OCI-LY1 (cell line): ENCODE measurements at regions not wholly inside any gene's neighbourhood (a gene's known extent, or its start where the extent isn't known, plus 50 kb on each side); places are given as distances from the start of the nearest gene placed in this dataset.

Experiments used
- H2AFZ ChIP-seq: fragments of 200-600 bp; sonication (generic), shearing (Covaris generic); 2 replicates; pipeline ENCODE4 v1.6.0; 2014; ENCODE audit warnings: antibody characterized with exemption, mild to moderate bottlenecking, low read length
- H3F3A ChIP-seq: fragments of 200-600 bp; sonication (generic), shearing (Covaris generic); 2 replicates; pipeline ENCODE4 v1.6.0; 2014; ENCODE audit warnings: mild to moderate bottlenecking, antibody characterized with exemption, low read length, moderate library complexity; ENCODE audit not compliant: insufficient read depth
- H3K27ac ChIP-seq: fragments of 200-600 bp; sonication (generic); 2 replicates; pipeline ENCODE4 v1.5.1; 2014; ENCODE audit warnings: low read length, mixed run types, mild to moderate bottlenecking, low read depth; ENCODE audit not compliant: poor library complexity, severe bottlenecking
- H3K27me3 ChIP-seq: fragments of 200-600 bp; sonication (generic); 2 replicates; pipeline ENCODE4 v1.6.0; 2014; ENCODE audit warnings: antibody characterized with exemption, mild to moderate bottlenecking, low read length, moderate library complexity; ENCODE audit not compliant: insufficient read depth
- H3K36me3 ChIP-seq: fragments of 200-600 bp; sonication (generic); 2 replicates; pipeline ENCODE4 v1.6.1; 2014; ENCODE audit warnings: mild to moderate bottlenecking, antibody characterized with exemption, low read length, moderate library complexity, mixed read lengths; ENCODE audit not compliant: insufficient read depth
- H3K4me1 ChIP-seq: fragments of 200-600 bp; sonication (generic); 2 replicates; pipeline ENCODE4 v1.5.1; 2014; ENCODE audit warnings: mild to moderate bottlenecking, low read length, moderate library complexity; ENCODE audit not compliant: insufficient read depth, severe bottlenecking
- H3K4me2 ChIP-seq: fragments of 200-600 bp; sonication (generic), shearing (Covaris generic); 2 replicates; pipeline ENCODE4 v1.6.1; 2014; ENCODE audit warnings: low read length
- H3K4me3 ChIP-seq: fragments of 200-600 bp; sonication (generic); 2 replicates; pipeline ENCODE4 v1.5.1; 2014; ENCODE audit warnings: low read length, low read depth, mild to moderate bottlenecking, mixed read lengths; ENCODE audit not compliant: poor library complexity, severe bottlenecking
- H3K79me2 ChIP-seq: fragments of 200-600 bp; shearing (Covaris generic); 2 replicates; pipeline ENCODE4 v1.6.1; 2016; ENCODE audit warnings: mixed run types, low read length, mixed read lengths; ENCODE audit not compliant: insufficient read depth
- H3K9ac ChIP-seq: fragments of 200-600 bp; sonication (generic), shearing (Covaris generic); 2 replicates; pipeline ENCODE4 v1.6.1; 2014; ENCODE audit warnings: mild to moderate bottlenecking, low read length, mixed read lengths
- H3K9me2 ChIP-seq: fragments of 200-600 bp; sonication (generic), shearing (Covaris generic); 2 replicates; pipeline ENCODE4 v1.6.1; 2014; ENCODE audit warnings: low read depth, mild to moderate bottlenecking, low read length, mixed read lengths
- H3K9me3 ChIP-seq: fragments of 200-600 bp; shearing (Covaris generic); 2 replicates; pipeline ENCODE4 v1.6.1; 2014; ENCODE audit warnings: low read length, mixed read lengths
- H4K20me1 ChIP-seq: fragments of 200-600 bp; sonication (generic), shearing (Covaris generic); 2 replicates; pipeline ENCODE4 v1.6.0; 2016; ENCODE audit warnings: mild to moderate bottlenecking, low read length; ENCODE audit not compliant: insufficient read depth
- EZH2 ChIP-seq: fragments of 200-600 bp; sonication (generic), shearing (Covaris generic); IDR thresholded peaks from 2 replicates; pipeline ENCODE4 v1.8.0; 2017; ENCODE audit warnings: borderline replicate concordance, mixed run types, mild to moderate bottlenecking, antibody characterized with exemption, low read length, moderate library complexity, mixed read lengths
- TF ChIP-seq, protein P1 (sequence below): fragments of 200-600 bp; sonication (generic), shearing (Covaris generic); IDR thresholded peaks from 2 replicates; pipeline ENCODE4 v1.5.1; 2017; ENCODE audit warnings: mild to moderate bottlenecking, antibody characterized with exemption, low read length, moderate library complexity, mixed read lengths

DNA sequence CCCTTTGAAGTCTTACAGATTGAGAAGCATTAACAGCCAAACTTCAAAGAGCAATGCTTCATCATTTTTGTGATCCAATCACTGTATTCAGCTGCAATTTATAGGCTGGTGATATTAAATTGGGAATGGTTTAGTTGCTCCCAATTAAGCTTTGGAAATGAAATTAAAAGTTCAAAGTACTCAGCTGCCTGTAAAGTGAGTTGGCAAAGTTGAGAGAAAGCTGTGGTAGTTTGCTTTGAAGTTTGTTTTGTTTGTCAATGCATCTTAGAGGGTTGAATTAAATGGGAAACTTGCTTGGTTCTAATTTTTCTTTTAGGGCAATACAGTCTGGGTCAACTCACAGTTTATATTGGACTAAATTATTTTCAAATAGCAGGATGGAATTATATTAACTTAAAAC, 238.4 kb upstream of the CTSO start:
- Histone ChIP-seq H2AFZ (no peak overlapping the region), H3F3A (no peaks in the 10 kb centered on the region), H3K9ac (no peak overlapping the region), H3K36me3 (no peaks in the 10 kb centered on the region), H3K9me2 (no peaks in the 10 kb centered on the region), H3K9me3 (no peaks in the 10 kb centered on the region), H3K4me2 (no peak overlapping the region), H3K27ac (no peak overlapping the region), H3K27me3 (no peaks in the 10 kb centered on the region), H3K79me2 (no peaks in the 10 kb centered on the region), H3K4me3 (no peak overlapping the region), H4K20me1 (no peaks in the 10 kb centered on the region), H3K4me1 (no peaks in the 10 kb centered on the region)
- no peak for TF ChIP-seq EZH2
- TF ChIP-seq, protein P1, sequence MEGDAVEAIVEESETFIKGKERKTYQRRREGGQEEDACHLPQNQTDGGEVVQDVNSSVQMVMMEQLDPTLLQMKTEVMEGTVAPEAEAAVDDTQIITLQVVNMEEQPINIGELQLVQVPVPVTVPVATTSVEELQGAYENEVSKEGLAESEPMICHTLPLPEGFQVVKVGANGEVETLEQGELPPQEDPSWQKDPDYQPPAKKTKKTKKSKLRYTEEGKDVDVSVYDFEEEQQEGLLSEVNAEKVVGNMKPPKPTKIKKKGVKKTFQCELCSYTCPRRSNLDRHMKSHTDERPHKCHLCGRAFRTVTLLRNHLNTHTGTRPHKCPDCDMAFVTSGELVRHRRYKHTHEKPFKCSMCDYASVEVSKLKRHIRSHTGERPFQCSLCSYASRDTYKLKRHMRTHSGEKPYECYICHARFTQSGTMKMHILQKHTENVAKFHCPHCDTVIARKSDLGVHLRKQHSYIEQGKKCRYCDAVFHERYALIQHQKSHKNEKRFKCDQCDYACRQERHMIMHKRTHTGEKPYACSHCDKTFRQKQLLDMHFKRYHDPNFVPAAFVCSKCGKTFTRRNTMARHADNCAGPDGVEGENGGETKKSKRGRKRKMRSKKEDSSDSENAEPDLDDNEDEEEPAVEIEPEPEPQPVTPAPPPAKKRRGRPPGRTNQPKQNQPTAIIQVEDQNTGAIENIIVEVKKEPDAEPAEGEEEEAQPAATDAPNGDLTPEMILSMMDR, result no peak

DNA sequence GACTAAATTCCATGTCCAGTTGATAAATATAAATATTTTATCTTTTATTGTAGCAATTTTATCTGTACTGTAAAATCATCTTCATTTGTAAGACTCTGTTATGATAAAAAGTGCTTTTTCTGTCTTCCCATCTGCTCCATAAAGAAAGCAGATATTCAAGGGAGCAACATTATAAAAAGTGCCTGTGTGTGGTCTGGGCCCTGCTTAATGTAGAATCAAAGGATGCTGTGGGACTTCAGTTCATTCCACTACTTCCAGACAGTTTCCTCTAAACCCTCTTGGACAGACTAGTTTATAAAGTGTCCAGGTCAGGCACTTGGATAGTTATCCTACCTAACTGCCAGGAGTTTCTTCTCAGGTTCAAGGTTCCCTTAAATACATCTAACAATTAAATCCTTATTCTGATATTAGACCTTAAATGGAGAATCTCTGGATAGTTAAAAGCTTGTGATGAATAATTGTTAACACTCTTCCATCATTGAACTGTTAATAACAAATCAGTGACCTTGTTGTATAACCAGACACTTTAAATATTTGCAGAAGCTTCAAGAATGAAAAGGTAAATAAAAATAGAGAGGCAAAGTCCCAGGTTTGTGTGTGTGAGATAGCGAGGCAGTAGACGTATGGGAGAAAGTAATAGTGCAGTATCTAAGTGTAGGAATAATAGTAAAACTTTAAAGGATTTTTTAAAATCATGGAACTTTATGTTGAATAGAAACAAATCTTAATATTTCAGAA, 237.5 kb upstream of the CTSO start:
- TF ChIP-seq, protein P1, result no peak
- no peak for TF ChIP-seq EZH2
- Histone ChIP-seq H3K79me2 (no peaks in the 10 kb centered on the region), H3K4me2 (no peak overlapping the region), H3K4me1 (no peaks in the 10 kb centered on the region), H3K9me3 (no peaks in the 10 kb centered on the region), H3K27ac (no peak overlapping the region), H3K36me3 (no peaks in the 10 kb centered on the region), H3F3A (no peaks in the 10 kb centered on the region), H2AFZ (no peak overlapping the region), H4K20me1 (no peaks in the 10 kb centered on the region), H3K9ac (no peak overlapping the region), H3K9me2 (no peaks in the 10 kb centered on the region), H3K4me3 (no peak overlapping the region), H3K27me3 (no peaks in the 10 kb centered on the region)

DNA sequence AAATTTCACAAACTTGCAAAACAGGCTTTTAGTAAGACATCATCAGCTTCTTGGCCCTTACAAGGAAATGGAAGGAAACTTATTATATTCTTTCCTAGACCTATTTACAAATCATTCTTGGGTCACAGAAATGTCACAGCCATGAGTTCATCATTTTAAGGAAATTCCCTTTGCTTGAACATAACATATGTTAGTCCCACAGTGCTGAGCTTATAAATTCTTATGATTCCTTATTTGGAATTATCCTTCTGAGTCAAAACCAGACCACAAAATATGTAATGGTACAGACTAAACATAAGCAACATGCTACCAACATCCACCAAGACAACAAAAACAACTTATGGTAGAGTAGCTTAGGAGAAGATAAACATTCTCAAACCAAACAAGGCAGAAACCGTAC, 236.9 kb upstream of the CTSO start:
- Histone ChIP-seq H3K27me3 (no peaks in the 10 kb centered on the region), H3F3A (no peaks in the 10 kb centered on the region), H4K20me1 (no peaks in the 10 kb centered on the region), H3K4me3 (no peak overlapping the region), H3K36me3 (no peaks in the 10 kb centered on the region), H3K4me1 (no peaks in the 10 kb centered on the region), H3K4me2 (no peak overlapping the region), H3K9me2 (no peaks in the 10 kb centered on the region), H3K79me2 (no peaks in the 10 kb centered on the region), H2AFZ (no peak overlapping the region), H3K9ac (no peak overlapping the region), H3K9me3 (no peaks in the 10 kb centered on the region), H3K27ac (no peak overlapping the region)
- TF ChIP-seq EZH2, result no peak
- TF ChIP-seq, protein P1, result no peak
